ENCODE measurements at regions not wholly inside any gene's neighbourhood (a gene's known extent, or its start where the extent isn't known, plus 50 kb on each side); places are given as distances from the start of the nearest gene placed in this dataset.

DNA sequence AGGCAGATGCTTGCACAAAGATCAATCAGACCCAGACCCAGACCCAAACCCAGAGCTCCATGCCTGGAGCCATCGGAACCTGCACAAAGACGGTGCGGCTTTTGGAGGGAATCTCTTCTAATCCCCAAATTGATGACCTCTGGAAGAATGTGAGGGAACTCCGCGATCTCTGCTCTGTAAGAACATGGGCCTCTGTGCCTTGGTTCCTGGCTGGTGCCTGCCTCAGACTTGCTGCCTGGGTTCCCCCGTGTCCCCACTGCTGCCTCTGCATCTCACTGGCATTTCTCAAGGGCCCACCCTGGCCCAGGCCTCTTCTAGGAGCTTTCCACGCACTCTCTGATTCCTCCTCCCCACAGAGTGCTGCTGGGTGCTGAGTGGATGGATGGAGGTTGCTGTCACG, 1044.4 kb downstream of the TBC1D22A start:
- DNase-seq (ENCODE audit: low read depth in 2 of 2) = no peak

DNA sequence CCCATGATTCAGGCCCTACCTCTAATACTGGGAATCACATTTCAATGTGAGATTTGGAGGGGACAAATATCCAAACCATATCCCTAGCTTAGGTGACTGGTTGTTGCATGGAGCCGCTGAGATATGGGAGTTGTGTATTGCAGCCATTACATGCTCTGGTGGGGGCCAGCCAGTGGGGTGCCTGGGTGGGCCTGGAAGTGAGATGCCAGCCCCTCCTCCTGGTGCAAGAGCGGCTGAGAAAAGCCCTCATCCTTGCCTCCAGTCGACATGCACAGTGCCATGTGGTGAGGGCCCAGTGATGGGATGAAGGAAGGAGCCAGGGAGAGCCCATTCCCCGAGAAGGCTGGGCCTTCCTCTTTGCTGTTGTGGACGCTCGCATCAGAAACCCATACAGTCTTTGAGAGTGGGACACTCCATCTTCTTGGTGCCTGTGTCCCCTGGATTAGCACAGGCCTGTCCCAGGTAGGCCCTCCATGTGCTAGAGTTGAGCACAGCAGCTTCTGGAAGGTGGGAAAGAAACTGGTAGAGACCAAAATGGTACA, 1043.0 kb downstream of the TBC1D22A start:
- DNase-seq (ENCODE audit: low read depth in 2 of 2) = no peak

DNA sequence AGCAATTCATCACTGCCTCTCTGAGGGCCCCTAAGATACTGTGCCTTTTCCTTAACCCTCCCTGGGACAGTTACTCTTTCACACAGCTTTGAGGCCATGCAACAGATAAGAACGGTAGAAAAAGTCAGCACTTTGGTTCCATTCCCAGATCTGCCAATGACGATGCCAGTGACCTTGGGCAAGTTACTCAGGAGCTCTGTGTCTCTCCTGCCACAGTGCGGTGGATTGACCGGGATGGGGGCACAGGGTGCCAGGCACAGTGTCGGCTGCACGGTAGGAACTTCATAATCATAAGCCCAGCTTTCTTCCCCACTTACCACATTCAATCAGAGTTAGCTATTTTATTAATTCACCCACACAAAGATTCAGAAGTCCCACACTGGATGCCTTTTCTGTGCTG, 1041.8 kb downstream of the TBC1D22A start:
- DNase-seq (ENCODE audit: low read depth in 2 of 2) = no peak

DNA sequence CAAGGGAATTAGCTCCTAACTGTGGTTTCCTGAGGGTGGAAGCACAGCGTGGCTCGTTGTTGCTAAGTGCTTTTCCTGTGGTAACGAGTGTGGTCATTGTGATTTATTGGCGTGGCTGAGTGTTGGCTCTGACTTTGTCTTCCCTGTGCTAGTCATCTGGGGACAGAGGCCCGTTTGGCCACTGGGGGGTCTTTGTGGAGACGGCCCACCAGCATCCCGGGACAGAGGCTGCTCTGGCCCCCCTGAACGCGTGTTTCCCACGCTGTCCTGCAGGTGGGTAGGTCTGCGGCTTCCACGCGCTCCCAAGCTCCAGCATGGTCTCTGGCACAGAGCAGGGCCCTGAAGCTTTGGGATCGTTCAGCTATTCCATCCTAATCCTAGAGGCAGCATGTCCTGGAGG, 1040.0 kb downstream of the TBC1D22A start:
- DNase-seq (ENCODE audit: low read depth in 2 of 2) = no peak

DNA sequence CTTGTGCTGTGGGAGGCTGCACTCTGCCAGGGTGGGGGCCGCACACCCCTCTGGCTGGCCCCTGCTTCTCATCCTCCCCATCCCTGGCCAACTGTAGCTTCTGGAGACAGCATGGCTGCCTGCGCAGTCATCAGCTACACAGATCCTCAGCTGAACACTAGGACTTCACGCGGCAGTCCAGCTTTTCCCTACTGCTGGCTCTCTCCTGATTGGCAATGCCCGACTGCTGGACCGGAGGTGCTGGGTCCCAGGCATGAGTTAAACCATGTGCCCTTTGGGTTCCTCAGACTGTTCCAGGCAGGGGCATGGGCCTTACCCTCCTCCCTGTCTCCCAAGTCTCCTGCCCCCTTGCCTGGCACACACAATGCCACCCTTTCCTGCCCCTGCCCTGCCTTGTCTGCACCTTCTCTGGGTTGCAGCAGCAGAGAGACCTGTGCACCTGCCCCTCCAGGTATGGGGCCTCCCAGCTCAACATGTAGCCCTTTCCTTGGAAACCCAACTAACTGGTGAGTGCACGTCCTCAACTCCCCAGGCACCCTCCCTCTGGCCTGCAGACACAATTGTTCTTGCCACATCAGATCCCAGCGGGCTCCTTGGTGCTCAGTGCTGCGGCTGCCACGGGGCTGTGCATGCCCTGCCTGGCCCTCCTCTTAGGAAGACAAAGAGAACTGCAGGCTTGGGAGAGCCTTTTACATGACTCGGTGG, 1039.2 kb downstream of the TBC1D22A start:
- no peak for DNase-seq (ENCODE audit: low read depth in 2 of 2)

DNA sequence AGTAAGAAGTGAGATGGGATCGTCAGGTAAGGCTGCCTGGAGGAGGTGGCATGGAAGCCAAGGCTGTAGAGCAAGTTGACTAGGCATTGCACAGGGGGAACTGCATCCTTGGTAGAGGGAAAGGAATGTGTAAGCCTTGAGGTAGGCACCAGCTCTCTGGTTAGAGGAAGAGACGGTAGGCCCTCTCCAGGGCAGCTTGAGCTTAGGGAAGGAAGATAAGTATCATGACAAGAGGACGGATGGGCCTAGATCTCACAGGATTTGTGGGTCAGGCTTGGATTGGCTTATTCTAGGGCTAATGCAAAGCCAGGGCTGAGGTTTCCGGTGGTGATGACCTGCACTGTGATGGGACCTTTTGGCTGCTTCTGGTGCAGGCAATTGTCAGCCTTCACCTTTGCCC, 1035.8 kb downstream of the TBC1D22A start:
- no peak for DNase-seq (ENCODE audit: low read depth in 2 of 2)

DNA sequence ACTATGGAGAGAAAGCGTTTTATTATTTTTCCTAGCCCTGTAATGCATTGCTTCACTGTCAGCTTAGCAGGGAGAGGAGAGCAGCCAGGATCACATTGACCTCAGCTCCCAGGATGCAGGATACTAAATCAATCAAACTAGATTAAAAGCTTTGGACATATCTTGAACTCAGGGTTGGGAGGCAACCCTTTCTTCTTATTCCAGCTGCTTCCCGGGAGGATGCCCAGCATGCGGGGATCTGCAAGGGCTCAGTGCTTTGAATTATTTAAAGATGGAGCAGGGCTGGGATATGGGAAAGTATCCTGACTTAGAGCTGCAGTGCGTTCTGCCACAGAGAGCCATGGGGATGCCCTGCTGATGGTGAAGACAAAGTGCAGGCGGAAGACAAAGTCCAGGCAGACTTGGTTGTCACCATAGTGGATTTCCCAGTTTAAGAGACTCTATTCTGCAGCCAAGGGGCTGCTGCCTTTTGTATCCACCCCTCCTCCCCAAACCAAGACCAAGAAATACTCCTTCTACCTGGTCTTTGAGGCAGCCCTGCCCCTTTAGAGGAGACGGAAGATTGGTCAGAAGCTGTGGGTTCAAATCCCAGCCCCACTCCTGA, 1035.0 kb downstream of the TBC1D22A start:
- no peak for DNase-seq (ENCODE audit: low read depth in 2 of 2)

DNA sequence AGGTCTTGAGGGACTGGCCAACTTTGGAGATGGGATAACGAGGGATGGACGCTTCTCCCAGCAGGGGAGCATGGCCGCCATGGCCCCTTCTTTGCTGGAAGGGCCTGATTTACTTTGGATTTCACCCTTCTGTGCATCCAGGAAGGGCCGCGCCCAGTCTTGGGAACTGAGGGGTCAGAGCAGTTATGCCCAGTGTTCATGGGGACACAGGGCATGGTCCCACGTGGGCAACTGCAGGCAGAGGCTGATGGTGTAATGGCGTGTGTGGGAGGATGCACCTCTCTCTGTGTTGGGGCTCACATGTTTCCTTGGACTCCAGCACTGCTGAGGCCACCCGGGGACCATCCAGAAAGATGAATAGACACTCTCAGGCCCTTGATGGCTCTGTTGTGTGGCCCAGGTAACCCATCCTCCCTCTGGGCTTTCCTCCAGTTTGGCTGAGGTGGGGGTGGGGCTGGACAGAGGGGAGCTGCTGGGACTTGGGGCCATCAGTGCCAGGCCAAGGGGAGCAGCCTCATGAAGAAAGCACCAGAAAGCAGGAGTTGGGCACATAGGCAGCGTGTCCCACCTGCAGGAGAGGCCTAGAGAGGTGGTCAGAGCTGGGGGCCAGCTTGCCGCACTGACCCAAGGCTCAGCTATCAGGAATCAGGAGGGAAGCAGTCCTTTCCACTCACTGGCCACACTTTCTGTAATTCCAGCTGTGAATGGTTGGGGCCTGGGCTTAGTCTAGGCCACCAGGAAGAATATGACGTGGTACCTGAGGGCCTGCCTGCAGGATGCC, 1033.9 kb downstream of the TBC1D22A start:
- DNase-seq (ENCODE audit: low read depth in 2 of 2) = no peak

DNA sequence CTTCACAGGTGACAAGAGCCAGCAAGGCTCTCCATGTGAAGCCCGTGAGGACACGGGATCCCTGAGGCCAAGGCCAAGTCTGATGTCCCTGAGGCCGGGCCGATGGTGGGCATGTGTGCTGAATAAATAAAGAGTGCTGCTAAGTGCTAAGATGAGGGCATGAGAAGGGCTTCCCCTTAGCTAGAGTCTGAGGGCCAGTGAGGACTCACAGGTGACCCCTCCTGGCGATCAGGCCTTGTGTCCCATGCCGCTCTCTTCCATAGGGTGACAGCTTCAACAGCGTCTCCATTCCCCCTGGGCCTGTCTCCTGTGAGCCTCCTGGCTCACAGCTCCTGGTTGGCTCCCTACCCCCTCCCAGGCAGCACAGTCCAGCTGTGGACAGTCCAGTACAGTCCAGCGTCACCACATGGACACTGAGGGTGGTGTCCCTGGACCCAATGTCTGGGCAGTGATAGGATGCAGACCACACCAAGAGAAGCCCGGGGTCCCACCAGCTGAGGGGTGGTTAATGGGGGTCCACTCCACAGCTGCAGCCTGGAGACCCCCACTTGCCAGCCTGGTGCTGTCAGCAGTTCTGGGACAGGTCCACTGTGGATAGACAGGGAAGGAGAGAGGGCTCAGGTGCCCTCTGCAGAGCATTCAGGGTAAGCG, 1033.2 kb downstream of the TBC1D22A start:
- no peak for DNase-seq (ENCODE audit: low read depth in 2 of 2)

DNA sequence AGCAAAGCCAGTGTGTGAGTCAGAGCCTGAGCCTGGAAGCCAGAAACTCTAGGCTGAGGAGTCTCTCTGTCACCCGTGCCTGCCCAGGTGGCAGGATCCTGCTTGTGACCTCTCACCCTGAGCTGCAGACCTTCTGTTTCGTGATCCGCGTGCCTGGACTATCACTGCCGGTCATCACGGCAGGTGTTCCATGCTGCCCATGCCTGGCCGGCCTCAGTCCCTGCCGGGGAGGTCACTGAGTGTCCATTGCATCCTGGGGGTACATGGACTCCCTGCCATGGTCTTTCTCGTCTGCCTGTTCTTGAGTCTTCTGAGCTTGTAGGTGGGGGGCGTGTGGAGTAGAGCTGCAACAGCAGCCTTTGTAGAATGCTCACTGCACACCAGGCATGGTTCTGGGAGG, 1032.4 kb downstream of the TBC1D22A start:
- no peak for DNase-seq (ENCODE audit: low read depth in 2 of 2)

DNA sequence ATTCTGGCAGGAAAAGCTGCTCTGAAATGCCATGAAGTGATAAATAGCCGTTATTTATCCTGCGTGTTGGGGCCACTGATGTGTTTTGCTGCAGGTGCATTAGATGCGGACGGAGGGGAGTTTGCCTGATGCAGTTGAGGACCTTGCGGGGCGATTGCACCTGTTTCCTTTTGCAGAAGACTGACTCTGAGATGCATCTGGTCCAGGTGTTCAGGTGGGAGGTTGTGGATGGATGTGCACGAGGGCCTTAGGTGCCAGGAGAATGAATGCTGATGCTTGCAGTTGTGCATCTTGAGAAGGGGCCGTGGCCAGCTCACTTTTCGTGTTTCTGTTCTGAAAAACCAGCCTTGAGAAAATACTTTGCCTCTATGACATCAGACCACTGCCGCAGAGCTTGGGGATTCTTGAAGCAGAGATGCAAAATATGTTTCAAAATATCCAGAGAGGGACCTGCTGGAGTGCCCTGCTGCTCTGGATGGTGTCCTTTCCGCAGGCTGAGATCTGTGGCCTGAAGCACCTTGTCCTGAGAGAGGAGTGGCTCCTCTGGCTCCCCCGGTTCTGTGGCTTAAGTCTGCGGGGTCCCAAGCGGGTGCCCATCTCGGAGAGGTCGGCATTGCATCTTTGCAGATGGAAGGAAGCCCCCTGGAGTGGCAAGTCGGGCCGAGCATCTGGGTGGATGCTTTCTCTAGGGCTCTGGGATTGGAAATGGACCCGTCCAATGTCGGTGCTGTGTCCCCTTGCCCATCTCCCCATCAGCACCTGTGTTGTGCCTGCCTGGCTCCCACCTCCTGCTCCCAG, 1031.1 kb downstream of the TBC1D22A start:
- no peak for DNase-seq (ENCODE audit: low read depth in 2 of 2)

DNA sequence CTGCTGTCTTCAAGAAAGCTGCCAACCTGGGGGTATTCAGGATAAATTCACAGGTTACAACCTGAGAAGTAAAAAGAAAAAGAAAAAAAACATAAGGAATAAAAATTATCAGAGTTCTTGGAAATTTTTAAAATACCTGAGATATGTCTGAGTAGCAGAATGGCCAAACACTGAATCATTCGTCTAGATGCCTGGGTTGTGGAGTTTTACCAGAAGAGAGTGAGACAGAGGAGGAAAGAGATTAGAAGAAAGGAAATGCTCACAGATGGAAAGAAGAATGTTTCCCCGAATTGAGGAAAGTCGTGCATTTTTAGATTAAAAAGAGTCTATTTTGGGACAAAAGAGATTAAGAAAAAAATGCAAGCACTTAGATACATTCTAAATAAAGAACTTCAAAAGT, 1026.7 kb downstream of the TBC1D22A start:
- no peak for DNase-seq (ENCODE audit: low read depth in 2 of 2)

DNA sequence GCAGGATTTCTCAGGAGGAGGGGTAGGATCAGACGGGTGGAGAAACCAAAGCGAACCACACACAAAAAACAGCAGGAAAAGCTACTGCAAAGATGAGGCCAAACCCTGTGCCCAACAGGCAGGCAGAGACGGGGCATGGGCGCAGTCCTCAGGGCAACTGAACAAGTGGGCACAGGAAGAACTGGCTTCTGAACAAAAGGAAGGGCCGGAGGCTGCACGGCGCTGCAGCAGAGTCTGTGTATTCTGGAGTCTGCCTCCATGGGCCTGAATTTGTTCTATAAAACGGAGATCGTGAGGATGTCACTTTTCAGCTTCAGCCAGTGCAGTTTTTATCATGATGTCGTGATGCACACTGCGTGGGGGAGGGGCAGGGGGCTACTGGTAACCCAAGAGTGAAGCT, 1026.0 kb downstream of the TBC1D22A start:
- no peak for DNase-seq (ENCODE audit: low read depth in 2 of 2)

DNA sequence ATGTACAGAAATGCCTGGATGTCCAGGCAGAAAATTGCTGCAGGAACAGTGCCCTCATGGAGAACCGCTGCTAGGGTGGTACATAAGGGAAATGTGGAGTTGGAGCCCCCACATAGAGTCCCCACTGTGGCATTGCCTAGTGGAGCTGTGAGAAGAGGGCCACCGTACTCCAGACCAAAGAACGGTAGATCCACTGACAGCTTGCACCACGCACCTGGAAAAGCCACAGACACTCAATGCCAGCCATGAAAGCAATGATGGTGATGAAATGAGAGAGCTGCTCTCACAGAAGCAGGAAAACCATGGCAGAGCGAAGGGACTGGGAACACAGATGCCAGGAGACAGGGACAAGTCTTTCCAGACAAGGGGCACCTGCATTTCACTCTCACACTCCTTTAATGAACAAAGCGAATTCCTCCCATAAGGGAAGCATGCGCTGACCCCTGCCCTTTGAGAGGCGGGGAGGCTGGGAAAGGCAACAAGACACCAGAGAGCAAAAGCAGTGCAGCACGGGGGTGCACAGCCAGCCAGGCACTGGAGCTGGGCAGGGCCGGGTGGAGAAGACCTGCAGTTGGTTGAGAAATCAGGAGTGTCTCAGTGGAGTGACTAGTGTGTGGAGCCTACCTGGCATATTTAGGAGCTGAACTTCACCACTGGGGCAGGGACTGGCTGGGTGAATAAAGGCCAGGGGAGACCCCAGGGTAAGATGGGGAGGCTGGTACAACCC, 1025.2 kb downstream of the TBC1D22A start:
- no peak for DNase-seq (ENCODE audit: low read depth in 2 of 2)

DNA sequence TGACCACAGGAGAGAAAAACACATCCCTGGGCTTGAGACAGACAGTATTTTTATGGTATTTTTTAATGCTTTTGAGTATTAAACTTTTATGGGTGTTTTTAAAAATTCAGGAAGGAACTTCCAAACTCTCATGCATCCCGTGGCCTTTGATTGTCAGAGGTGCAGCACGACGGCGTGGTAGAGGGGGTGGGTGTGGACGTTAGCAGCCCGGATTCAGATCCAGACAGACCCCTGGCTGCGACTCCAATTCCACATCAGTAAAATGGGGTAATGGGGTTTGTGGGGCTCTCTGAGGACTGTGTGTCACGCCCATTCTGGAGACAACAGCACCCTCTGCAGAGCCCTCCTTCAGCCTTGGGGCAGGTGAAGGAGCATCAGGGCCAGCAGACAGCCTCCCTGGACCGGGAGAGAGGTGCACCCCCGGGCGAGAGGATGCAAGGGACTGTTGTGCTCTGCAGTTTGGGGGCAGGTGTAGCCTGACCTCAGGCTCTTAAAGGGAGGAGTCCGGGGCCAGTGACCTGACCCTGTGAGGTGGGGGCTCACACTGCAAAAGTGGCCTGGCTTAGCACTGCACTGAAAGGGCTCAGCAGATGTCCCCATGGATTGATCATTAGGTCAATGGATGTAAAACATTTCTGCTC, 1024.3 kb downstream of the TBC1D22A start:
- no peak for DNase-seq (ENCODE audit: low read depth in 2 of 2)

DNA sequence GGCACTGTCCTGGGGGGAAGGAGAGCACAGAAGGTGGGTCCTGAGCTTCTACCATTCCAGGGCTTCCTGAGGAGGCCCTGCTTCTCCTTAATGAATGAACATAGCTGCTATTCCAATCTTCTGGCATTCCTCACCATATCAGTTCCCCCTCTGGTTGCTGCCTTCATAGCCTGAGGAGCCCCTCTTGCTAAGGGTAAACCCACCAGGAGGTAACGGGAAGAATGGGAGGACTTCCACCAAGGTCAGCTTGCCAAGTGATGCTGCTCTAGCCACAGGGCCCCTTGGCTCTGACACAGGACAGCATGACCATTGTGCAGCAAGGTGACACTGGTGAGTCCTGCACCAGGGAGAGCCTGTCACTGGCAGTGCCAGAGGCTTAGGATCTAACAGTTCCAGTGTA, 1022.5 kb downstream of the TBC1D22A start:
- no peak for DNase-seq (ENCODE audit: low read depth in 2 of 2)

DNA sequence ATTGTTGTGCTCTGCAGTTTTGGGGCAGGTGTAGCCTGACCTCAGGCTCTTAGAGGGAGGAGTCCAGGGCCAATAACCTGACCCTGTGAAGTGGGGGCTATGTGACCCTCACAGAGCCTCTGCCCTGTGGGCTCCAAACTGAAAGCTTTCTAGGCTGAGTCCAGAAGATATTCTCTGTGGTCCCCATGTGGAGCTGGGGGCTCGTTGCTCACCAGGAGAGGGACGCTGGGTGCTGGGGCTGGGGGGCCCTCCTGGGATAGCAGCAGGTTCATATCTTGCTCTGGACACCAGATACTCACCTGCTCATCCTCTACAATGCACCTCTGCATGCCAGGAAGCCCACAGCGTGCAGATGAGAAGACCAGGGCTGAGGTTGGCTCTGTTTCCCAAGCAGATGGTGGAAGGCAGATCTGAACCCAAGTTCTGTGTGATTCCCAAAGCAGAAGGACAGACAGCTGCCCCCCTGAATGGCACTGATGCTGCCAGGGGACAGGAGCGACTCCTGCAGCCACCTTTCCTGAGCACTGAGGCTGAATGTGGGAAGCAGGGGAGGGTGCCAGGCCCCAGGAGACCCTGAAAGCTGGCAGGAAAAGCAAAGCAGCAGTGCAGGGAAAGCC, 1022.0 kb downstream of the TBC1D22A start:
- DNase-seq (ENCODE audit: low read depth in 2 of 2) = no peak

DNA sequence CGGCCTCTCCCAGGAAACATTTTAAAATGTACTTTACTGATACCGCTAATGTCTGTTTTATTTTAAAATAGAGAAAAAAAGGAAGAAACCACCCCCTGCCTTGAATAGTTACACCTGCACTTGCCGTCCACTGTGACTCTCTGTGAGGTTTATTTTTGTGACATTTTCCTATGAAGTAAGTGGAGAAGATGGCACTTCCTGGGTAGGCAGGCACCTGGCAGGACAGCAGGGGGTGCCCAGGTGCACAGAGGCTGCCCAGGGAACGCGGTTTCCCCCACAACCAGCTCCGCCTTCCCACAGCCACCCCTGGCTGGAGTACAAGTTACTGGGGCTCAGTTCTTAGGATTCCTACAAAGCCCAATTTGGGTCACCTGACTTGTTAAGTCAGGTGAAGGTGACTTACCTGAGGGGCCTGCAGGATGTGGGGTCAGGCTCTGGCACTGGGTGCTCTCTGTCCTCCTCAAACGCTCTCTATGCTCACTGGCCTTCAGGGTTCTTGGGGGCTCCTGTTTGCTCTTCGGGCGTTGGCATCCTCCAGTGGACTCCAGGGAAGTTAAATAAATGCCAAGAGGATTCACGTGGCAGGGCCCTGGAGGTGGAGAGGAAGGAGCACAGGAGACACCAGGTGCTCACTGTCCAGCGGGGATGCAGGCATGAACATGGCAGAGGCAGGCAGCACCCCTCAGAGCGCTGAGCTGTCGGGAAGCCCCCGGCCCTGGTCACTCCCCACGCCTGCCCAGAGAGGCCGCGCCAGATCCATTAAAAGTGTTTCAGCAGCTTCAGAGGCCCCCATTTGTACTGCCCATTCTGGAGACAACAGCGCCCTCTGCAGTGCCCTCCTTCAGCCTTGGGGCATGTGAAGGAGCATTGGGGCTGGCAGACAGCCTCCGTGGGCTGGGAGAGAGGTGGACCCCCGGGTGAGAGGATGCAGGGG, 1021.2 kb downstream of the TBC1D22A start:
- DNase-seq (ENCODE audit: low read depth in 2 of 2) = no peak
